GM12874 (cell line): ENCODE measurements at regions not wholly inside any gene's neighbourhood (a gene's known extent, or its start where the extent isn't known, plus 50 kb on each side); places are given as distances from the start of the nearest gene placed in this dataset.

Experiments used
- CTCF ChIP-seq: IDR thresholded peaks from 2 replicates; pipeline ENCODE4 v1.5.1; 2011; ENCODE audit warnings: low read depth, mild to moderate bottlenecking, control low read depth, low read length, moderate library complexity; ENCODE audit not compliant: insufficient read depth

GRCh38 chr10:117796130-117796745 is 250.5 kb downstream of the RAB11FIP2 start:
- no peak for TF ChIP-seq CTCF

- no peak for TF ChIP-seq CTCF
Observed at GRCh38 chr10:117797296-117797695, 249.4 kb downstream of the RAB11FIP2 start.

DNA sequence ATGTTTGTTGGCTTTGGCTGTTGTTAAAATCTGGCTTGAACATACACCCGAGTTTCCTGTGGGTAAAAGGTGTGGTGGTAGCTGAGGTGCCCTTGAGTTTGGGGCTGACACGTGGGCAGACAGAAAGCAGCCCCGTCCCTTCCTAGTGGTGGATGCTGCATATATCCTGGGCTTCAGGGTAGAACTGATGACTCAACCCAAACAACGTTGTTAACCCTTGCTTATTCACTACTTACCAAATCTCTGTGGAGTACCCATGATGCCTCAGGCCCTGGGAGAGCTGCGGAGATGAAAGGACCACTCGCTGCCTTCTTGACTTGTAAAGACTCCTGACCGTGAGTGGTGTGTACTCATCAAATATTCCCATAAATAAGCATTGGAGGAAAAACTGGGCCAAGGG is 245.1 kb downstream of the RAB11FIP2 start:
- no peak for TF ChIP-seq CTCF

- no peak for TF ChIP-seq CTCF
Observed at GRCh38 chr10:117804470-117805011, 242.2 kb downstream of the RAB11FIP2 start.

GRCh38 chr10:117805139-117805538 is 241.6 kb downstream of the RAB11FIP2 start:
- TF ChIP-seq CTCF = no peak

- TF ChIP-seq CTCF = no peak
Observed at GRCh38 chr10:117807441-117807840, 239.3 kb downstream of the RAB11FIP2 start.

DNA sequence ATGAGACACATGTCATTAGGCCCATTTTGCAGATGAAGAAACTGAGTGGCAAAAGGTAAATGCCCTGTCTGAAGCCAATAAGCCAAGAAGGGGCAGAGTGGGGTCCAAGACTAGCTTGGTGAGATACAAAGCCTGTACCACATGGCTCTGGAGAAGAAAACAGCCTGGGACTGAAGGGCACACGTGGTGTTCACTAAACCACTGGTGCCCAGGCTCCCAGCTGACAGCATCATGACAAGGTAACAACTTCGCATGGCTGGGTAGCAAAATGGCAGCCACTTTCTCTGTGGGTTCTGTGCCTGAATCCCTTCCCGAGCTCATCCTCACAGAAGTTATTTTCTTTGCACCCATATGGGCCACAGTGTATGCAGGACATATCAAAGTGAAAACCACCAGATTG is 229.6 kb downstream of the RAB11FIP2 start:
- no peak for TF ChIP-seq CTCF
